GM04503 (cell line): ENCODE measurements at regions not wholly inside any gene's neighbourhood (a gene's known extent, or its start where the extent isn't known, plus 50 kb on each side); places are given as distances from the start of the nearest gene placed in this dataset.

Source experiments
- DNase-seq: peaks from one replicate; pipeline ENCODE4 v3.0.0-alpha.2; 2012; ENCODE audit warnings: low read depth

DNA sequence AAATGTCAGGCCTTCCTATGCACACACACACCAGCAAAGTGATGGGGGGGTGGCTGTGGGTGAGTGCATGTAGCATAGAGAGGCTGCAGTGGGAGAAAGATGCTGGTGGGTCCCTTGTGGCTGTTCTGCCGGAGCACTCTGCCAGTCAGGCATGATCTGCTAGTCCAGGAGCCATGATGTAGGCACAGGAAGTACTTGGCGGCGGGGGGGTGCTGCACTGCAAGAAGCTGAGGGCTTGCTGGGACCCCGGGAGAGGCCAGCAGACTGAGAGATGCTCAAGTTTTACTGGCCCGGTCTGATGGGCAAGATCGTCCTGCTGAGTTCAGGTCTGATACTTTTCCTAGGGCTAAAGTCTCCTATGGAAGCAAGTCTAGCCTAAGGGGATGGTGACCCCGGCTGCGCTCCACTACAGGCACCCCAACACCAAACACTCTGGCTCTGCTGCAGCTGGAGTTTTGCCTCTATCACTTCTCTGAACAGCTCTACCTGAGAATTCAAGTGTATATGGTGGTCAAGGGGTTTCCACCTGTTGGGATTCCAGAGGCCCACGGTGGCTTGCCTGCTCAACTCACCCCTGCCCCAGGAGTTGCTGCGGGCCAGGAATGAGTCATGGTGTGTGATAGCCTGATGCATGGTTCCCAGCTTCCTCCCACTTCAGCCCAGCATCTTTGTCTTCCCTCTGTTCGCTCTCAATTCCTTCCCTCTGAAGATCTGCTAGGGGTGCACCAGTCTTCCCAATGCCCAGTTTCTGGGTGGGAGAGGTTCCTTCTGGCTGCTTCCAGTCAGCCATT, 971.8 kb upstream of the ADGRB3 start:
- DNase-seq, result no peak

DNA sequence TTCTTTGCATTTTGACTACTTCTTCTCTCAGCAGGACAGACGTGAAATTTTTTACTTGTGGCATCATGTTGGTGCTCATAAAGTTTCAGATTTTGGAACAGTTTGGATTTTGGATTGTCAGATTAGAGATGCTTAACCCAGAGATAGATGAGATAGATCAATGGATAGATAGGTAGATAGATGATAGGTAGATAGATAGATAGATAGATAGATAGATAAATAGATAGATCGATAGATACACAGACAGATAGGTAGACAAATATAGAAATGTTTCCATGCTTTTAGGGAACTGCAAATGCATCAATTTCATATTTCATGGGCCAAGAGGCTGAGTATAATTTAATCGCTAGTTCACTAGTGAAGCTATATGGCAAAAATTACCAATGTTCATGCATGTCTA, 981.5 kb upstream of the ADGRB3 start:
- no peak for DNase-seq

DNA sequence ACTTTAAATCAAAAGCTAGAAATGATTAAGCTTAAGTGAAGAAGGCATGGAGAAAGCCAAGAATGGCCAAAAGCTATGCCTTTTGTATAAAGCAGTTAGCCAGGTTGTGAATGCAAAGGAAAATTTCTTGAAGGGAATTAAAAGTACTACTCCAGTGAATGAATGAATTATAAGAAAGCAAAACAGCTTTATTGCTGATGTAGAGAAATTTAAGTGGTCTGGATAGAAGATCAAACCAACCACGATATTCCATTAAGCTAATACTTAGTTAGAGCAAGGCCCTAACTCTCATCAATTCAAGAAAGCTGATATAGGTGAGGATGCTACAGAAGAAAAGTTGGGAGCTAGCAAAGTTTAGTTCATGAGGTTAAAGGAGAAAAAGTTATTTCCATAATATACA, 988.5 kb upstream of the ADGRB3 start:
- no peak for DNase-seq

DNA sequence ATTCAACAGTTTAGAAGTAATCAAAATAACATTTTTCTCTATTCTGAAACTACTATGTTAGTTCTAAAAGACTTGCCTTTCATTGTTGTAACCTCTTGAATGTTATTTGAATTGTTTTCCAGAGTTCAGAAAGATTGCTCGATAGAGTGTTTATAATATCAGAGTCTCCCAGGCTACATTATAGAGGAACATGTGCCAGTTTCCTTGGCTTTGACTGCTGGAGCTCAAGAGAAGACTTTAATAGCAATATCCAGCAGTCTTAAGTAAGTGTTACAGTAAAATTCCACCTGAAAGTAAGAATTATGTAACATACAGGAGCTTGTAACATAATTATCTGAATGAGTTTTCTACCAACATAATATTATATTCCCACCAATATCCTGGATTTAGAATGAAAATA, 991.8 kb upstream of the ADGRB3 start:
- no peak for DNase-seq

DNA sequence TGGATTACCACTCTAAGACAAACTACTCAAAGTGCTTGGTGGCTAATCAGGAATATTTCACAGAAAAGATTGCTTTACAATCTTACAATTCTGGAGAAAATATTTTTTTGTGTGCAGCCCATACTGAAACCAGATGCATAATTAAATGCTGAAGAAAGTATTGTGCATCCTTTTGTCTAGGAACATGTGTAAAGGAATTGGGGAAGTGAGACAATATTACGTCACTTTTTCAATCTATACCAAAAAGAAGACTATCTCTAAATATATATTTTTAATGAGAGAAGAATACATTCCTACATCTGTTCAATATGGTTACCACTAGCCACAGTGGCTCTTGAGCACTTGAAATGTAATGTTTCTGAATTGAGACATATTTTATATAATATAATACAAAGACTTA, 992.5 kb upstream of the ADGRB3 start:
- no peak for DNase-seq

GRCh38 chr6:67640484-67640883, 994.6 kb upstream of the ADGRB3 start:
- no peak for DNase-seq

DNA sequence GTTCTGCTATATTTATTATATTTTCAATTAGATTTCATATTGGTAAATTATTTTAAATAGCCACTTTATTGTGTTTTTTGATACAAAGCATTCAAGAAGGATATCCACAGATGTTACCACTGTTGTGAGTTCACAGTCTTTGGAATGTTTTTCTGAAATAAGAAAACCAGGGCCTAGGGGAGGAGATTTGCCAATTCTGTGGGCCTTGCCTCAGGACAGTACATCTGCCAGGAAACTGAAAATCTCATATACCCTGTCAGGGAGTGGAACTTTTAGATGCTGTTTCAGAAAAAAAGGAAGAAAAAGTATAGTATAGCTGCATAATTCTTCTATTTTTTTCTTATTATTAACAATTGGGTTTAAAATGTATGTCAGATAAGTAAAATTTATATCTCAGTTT, 995.9 kb upstream of the ADGRB3 start:
- no peak for DNase-seq

DNA sequence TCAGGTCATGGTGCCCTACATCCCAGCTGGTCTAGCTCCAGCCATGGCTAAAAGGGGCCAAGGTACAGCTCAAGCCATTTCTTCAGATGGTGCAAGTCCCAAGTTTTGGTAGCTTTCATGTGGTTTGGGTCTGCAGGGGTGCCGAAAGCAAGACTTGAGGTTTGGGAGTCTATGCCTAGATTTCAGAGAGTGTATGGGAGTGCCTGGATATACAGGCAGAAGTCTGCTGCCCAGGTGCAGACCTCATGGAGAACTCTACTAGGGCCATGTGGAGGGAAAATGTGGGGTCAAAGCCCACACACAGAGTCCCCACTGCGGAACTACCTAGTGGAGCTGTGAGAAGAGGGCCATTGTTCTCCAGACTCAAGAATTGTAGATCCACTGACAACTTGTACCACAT, 1000.9 kb upstream of the ADGRB3 start:
- DNase-seq, result no peak

- DNase-seq, result no peak
Measured at GRCh38 chr6:67633058-67633457, 1002.0 kb upstream of the ADGRB3 start.

GRCh38 chr6:67630146-67630545, 1004.9 kb upstream of the ADGRB3 start:
- DNase-seq, result peak; percentile 26

DNA sequence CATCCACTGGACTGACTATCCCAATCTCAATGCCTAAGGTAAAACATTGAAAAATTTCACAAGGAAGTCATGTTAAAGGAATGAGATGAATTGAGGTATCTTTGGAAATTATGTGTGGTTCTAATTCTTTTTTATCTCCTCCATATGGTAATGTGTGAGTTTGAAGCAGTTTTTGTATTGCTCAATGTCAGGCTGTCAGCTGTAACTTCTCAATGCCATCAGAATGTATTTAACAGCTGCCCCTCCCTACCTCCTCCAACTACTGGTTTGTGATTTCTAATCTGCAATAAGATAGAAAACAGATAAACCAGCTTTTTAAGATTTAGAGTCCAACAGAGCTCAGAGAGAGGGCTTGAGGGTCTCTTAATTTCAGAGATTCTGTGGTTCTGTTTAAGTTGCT, 1005.8 kb upstream of the ADGRB3 start:
- no peak for DNase-seq

DNA sequence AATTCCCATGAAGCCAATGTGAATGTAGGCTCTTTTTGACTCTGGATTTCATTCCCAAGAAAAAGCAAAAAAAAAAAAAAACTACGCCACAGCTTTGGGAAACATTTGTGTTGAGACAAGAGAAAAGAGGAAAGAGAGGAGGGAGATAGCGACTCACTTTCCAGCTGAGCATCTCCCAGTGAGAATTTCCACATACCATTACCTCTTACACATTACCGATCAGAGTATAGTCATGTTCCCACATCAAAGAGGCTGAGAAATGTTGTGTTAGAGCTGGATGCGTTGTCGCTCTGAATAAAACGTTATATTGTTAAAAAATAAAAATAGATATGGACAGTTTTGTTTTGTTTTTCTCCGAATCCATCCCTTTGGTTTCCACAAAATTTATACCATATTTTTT, 1019.3 kb upstream of the ADGRB3 start:
- no peak for DNase-seq

DNA sequence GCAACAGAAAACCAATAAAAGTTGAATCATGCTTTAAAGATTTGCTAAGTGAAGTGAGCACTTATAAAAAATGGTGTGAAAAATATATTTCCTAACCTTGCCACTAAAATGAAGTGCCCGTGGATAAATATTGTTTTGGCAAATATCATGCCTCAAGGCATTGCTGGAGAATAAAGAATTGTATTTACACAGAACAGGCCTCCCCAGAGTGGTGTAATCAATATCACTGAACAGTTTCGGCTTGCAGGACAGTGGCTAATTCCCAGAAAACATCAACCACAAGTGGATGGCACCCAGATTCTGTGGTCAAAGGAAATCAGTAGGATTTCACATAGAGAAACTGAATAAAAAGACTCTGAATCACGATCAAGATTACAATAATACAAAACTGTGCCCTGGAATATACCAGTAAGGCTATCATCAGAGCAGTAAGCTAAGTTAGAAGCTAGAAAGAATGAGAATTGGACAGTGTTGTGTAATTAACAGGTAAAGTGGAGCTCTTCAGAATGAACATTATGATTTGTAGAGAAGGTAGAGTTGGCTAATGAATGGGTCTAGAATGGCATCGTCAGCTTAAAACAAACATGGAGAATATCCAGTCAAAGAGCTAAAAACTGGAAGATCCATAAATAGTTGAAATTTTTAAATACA, 1026.9 kb upstream of the ADGRB3 start:
- no peak for DNase-seq

DNA sequence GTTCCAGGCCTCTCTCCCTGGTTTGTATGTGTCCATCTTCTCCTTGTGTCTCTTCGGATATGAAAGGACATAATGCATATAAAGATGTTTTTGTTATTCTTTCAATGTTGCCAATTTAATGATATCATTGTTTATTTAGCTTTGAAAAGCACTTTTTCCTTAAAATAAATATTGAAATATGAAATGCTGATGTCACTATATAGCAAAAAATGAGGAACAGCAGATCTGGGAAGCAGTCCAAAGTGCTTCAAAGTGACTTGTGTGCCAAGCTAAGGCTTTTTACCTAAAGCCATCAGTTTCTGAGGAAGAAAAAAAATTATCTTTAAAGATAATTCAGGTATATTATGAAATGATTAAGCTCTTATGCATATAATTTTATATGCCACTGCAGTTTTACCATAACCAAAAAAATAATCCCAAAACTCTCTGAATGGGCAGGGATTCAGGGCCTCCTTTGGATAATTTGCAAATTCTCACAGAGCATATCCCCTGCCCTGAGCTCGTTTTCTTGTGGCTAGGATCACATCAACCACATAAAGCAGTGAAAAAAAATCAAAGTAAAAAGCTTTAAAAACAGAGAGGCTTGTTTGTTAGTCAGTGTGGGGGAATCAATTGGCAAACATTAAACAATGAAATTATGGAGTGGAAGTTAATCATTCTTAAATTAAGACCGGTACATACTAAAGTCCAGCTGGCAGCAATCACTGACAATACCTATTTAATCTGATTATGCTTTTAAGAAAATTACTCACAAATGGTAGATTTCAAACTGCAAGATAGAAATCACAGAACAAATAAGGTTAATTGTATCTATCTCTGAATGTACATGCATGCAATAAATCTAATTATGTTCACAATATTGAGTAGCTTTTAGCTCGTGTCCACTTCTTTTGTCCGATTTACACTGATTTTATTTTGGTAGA, 1027.9 kb upstream of the ADGRB3 start:
- DNase-seq, result no peak

GRCh38 chr6:67594366-67594765, 1040.7 kb upstream of the ADGRB3 start:
- no peak for DNase-seq

DNA sequence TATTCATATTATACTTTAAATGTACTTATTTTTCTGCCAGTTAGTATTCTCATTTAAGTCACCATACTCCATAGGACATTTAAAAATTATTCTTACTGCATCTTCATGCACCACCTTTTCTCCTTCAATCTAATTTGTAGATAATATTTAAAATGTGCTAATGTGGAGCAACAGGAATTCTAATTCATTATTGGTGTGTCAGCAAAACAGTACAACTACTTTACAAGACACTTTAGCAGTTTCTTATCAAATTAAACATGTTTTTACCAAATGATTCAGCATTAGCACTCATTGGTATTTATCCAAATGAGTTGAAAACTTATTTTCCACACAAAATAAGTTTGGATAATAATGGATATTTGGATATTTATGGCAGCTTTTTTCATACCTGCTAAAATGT, 1041.8 kb upstream of the ADGRB3 start:
- DNase-seq, result no peak

DNA sequence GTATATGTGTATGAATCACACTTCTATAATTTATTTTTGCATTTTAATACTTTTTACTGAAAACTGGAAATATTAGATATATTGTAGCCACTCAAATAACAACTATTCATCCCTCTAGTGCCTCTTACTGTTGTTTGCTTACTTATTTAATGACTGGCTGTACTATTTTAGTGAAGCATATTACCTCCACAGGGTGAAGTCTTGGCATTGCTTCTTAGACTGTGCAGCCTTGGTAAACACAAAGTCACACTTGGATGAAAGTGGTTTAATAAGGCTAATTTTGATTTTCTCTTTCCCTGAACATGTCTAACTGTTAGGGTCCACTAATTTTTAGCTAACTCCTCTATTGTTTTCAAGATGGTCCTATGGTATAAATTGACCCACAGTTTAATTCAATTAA, 1043.2 kb upstream of the ADGRB3 start:
- no peak for DNase-seq

- no peak for DNase-seq
Measured at GRCh38 chr6:67567842-67568241, 1067.2 kb upstream of the ADGRB3 start.

DNA sequence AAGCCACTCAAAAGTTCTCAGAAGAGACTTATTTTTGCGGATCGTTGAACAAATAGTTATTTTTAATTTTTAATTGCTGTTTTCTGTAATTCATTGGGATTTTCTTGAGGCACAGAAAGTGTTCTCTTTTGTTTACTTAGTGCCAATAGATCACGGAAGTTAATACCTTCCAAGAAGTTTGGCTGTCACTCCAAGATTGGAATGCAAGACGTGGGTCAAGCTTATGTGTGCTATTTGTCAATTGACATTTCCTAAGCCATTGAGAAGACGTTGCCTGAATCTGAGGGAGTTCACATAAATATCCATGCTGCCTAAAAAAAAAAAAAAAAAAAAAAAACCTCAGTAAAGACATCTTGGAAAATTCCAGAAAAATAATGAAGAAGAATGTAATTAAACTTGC, 1071.4 kb upstream of the ADGRB3 start:
- DNase-seq, result no peak

GRCh38 chr6:67560068-67560467, 1075.0 kb upstream of the ADGRB3 start:
- no peak for DNase-seq

- DNase-seq, result no peak
Measured at GRCh38 chr6:67558985-67559384, 1076.1 kb upstream of the ADGRB3 start.

DNA sequence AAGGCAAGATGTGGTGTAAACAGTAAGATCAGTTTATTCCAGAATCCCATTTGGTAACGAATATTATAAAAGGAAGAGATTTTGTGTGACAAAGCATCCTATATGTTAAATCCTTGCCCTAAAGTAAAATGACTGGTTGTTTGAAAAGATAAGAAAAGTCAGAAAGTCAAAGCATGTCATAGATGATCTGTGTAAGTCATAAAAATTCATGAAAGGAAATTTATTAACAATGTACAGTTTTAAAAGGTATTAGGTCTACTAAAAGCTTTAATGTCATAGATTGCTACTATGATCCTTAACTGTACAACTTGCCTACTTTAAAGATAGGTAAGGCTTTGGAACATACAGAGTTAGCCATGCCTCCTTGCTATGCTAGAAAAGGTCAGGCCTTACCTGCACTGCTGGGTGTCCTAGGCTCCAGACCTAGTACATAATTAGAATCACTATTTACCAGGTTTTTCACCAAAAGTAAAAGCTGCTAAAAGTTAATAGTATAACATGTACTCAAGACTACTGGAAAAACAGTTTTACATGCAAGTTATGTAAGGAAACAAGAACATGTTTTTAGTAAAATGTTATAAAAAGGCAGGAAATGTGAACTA, 1090.1 kb upstream of the ADGRB3 start:
- no peak for DNase-seq
